ENCODE measurements at regions not wholly inside any gene's neighbourhood (a gene's known extent, or its start where the extent isn't known, plus 50 kb on each side); places are given as distances from the start of the nearest gene placed in this dataset.

GRCh38 chr3:132953683-132954082 lies 84.5 kb upstream of the TMEM108 start:
- DNase-seq (ENCODE audit: insufficient read length, low spot score) (no peak), FAIRE-seq (no peak)
- no peak for TF ChIP-seq CTCF (IDR thresholded peaks at IDR 0.05; ENCODE audit: insufficient read depth, missing control alignments)

- no peak for DNase-seq (ENCODE audit: insufficient read length, low spot score)
- no peak for FAIRE-seq
- TF ChIP-seq CTCF (IDR thresholded peaks at IDR 0.05; ENCODE audit: insufficient read depth, missing control alignments) = no peak
Measured at GRCh38 chr3:132927896-132928295, 110.3 kb upstream of the TMEM108 start.

GRCh38 chr3:132926098-132926497 lies 112.1 kb upstream of the TMEM108 start:
- no peak for TF ChIP-seq CTCF (IDR thresholded peaks at IDR 0.05; ENCODE audit: insufficient read depth, missing control alignments)
- DNase-seq (ENCODE audit: insufficient read length, low spot score) (no peak), FAIRE-seq (no peak)

DNA sequence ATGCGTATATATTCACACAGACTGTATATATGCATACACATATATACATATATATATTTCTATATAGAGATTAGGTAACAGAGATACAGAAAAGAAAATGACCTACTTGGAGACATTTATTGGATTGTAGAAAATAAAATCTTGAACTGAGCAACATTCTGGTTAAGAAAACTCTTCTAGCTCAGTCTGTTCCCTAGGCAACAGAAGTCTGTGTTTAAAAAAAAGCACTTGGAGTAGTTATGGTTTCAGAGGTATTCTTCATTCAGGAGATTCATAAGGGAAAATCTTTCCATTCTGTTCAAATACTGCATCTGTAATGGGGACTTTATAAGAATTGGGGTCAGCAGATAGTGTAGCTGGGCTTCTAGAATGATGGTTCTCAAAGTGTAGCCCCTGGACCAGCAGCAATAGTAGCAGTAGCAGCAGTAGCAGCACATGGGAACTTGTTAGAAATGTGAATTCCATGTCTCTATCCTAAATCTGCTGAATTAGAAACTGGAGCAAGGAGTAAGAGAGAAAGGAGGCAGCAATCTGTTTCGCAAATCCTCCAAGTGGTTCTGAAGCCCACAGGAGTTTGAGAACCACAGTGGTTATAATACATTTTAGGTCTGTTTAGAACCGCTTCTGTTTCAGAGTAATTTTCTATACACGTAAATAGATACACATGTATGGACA lies 112.8 kb upstream of the TMEM108 start:
- TF ChIP-seq CTCF (IDR thresholded peaks at IDR 0.05; ENCODE audit: insufficient read depth, missing control alignments) = no peak
- DNase-seq (ENCODE audit: insufficient read length, low spot score) (no peak), FAIRE-seq (no peak)

DNA sequence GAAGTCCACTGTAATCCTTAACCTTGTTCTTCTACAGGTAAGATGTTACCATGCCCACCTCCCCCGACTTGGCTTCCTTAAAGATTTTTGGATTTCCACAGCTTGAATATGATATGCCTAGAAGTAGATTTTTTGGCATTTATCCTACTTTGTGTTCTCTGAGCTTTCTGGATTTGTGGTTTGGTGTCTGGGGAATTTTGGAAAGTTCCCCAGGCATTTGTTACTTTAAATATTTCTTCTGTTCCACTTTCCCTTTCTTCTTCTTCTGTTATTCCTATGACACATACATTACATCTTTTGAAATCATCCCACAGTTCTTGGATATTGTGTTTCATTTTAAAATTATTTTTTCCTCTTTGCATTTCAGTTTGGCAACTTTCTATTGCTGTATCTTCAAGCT lies 122.1 kb upstream of the TMEM108 start:
- DNase-seq (ENCODE audit: insufficient read length, low spot score) (no peak), FAIRE-seq (no peak)
- TF ChIP-seq CTCF (IDR thresholded peaks at IDR 0.05; ENCODE audit: insufficient read depth, missing control alignments) = no peak

- TF ChIP-seq CTCF (IDR thresholded peaks at IDR 0.05; ENCODE audit: insufficient read depth, missing control alignments) = no peak
- DNase-seq (ENCODE audit: insufficient read length, low spot score) = no peak
- FAIRE-seq = no peak
Measured at GRCh38 chr3:132912416-132912753, 125.8 kb upstream of the TMEM108 start.

DNA sequence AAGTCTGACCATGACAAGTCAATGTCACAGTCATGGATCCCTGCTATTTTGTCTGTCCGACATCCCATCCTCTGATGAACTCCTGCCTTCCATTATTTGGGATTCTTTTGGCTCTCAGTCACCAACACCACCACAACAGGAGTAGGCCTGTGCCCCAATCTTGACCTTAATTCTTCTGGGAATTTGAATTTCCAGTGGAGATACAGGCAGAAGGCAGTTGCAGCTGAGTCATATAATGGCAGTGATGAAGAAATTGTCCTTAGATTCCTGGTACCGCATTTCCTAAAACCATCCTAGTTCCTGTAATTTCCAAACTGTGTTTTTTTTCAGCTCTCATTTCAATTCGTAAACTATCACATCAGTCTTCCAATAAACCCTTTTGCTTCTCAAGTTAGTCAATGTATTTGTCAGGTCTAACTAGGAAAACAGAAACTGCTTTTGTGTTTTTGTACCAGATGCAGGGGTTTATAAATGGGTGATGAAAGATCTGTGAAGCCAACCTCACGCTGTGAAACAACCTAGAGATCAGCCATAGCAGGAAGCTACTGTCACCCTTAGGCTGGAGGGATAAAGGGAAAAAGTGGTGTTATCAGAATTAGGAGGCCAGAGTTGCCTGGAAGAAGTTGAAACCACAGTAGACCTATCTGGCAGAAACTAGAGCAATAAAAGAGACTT lies 126.3 kb upstream of the TMEM108 start:
- TF ChIP-seq CTCF (IDR thresholded peaks at IDR 0.05; ENCODE audit: insufficient read depth, missing control alignments) = no peak
- DNase-seq (ENCODE audit: insufficient read length, low spot score) = no peak
- FAIRE-seq = no peak
